Fibroblast of lung (primary cell): ENCODE measurements at regions not wholly inside any gene's neighbourhood (a gene's known extent, or its start where the extent isn't known, plus 50 kb on each side); places are given as distances from the start of the nearest gene placed in this dataset.

Experiments
- DNase-seq, 2 donors: peaks; one replicate each; pipeline versions ENCODE4 v3.0.0 to v3.0.0-alpha.2; 2010; ENCODE audit warnings: low read depth in 2 of 2
- H2AFZ ChIP-seq: 2 replicates; pipeline ENCODE4 v1.5.1; 2012; ENCODE audit warnings: low read length, control low read depth, inconsistent platforms
- H3K27ac ChIP-seq: 2 replicates; pipeline ENCODE4 v1.5.1; 2011; ENCODE audit warnings: low read length, control low read depth; ENCODE audit not compliant: insufficient read depth
- H3K27me3 ChIP-seq: 2 replicates; pipeline ENCODE4 v1.5.1; 2011; ENCODE audit warnings: mild to moderate bottlenecking, low read length; ENCODE audit not compliant: control insufficient read depth, insufficient read depth
- H3K36me3 ChIP-seq: 2 replicates; pipeline ENCODE4 v1.5.1; 2011; ENCODE audit warnings: low read length; ENCODE audit not compliant: control insufficient read depth, insufficient read depth
- H3K4me1 ChIP-seq: 2 replicates; pipeline ENCODE4 v1.5.1; 2011; ENCODE audit warnings: low read length; ENCODE audit not compliant: control insufficient read depth, insufficient read depth; ENCODE audit errors: extremely low read depth
- H3K4me2 ChIP-seq: 2 replicates; pipeline ENCODE4 v1.5.1; 2011; ENCODE audit warnings: low read length, control low read depth; ENCODE audit not compliant: insufficient read depth; ENCODE audit errors: extremely low read depth
- H3K4me3 ChIP-seq, 4 experiments: fragments of 200-600 bp in 1 of 4; sonication (generic) in 1 of 4; replicated peaks in 1 of 4; 2 replicates each; pipeline ENCODE4 v1.5.1; 2011 to 2016; ENCODE audit warnings: low read length in 4 of 4, low read depth in 3 of 4, mild to moderate bottlenecking in 3 of 4, control low read depth in 2 of 4, inconsistent platforms in 1 of 4, mixed read lengths in 1 of 4; ENCODE audit not compliant: insufficient read depth in 1 of 4; ENCODE audit errors: control extremely low read depth in 1 of 4
- H3K79me2 ChIP-seq: 2 replicates; pipeline ENCODE4 v1.5.1; 2012; ENCODE audit warnings: mild to moderate bottlenecking, low read length, inconsistent platforms; ENCODE audit not compliant: control insufficient read depth, insufficient read depth
- H3K9ac ChIP-seq: 2 replicates; pipeline ENCODE4 v1.5.1; 2011; ENCODE audit warnings: mild to moderate bottlenecking, low read length, control low read depth; ENCODE audit not compliant: insufficient read depth
- H3K9me3 ChIP-seq: 2 replicates; pipeline ENCODE4 v1.5.1; 2012; ENCODE audit warnings: low read depth, low read length; ENCODE audit not compliant: control insufficient read depth, insufficient read depth
- H4K20me1 ChIP-seq: 2 replicates; pipeline ENCODE4 v1.5.1; 2011; ENCODE audit warnings: low read length; ENCODE audit not compliant: control insufficient read depth, insufficient read depth; ENCODE audit errors: extremely low read depth
- EZH2 ChIP-seq: IDR thresholded peaks from 2 replicates; pipeline ENCODE4 v1.5.1; 2012; ENCODE audit warnings: low read length, control low read depth, mild to moderate bottlenecking; ENCODE audit errors: missing control alignments
- TF ChIP-seq, protein P1 (sequence below), 2 donors: IDR thresholded peaks in 1 of 2; conservative IDR thresholded peaks in 1 of 2; 1 replicate in 1 of 2; 2 replicates in 1 of 2; pipeline ENCODE4 v1.5.1; 2011 to 2012; ENCODE audit warnings: low read length in 2 of 2, control low read depth in 1 of 2, inconsistent platforms in 1 of 2, low read depth in 1 of 2, mild to moderate bottlenecking in 1 of 2

DNA sequence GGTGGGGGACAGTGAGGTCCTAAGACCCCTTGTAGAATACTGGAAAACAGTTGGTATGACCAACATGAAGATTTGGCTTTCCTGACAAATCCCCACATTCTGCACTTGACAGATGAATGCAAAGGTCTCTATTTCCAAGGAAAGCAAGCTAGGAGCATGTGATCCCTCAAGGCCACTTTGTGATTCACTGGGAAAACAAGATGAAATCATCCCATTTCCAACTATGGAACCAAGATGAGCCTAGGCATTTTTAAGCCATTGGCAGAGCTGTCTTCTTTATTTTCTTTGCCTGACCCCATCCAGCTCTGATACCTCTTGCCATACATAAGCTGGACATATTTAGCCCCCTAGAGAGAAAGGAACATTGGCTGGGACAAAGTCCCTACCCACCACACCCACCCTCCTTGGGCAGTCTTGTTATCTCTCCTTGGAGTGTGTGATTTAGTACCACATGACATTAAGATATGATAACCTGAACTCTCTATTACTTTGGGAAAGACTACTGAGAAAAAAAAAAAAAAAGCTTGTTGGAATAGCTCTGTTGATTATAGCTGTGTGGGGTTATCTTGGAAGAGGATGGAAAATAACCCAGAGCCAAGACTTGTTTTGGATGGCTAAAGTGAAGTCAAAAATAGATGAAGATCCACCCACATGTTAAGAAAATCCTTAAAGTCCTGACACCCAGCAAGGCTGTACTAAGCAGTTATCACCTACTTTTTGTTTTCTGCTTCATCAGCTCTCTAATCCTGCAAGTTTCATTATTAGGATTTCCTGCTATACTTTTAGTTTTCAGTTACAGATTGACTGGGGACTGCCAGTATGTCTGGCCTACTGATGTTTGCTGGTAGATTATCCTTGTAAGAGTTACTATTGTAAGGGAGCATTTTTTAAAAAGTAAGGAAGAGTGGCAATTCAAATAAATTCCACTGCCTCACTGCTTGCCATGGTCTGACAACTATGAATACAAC is 90.1 kb upstream of the PREP start:
- TF ChIP-seq, protein P1, sequence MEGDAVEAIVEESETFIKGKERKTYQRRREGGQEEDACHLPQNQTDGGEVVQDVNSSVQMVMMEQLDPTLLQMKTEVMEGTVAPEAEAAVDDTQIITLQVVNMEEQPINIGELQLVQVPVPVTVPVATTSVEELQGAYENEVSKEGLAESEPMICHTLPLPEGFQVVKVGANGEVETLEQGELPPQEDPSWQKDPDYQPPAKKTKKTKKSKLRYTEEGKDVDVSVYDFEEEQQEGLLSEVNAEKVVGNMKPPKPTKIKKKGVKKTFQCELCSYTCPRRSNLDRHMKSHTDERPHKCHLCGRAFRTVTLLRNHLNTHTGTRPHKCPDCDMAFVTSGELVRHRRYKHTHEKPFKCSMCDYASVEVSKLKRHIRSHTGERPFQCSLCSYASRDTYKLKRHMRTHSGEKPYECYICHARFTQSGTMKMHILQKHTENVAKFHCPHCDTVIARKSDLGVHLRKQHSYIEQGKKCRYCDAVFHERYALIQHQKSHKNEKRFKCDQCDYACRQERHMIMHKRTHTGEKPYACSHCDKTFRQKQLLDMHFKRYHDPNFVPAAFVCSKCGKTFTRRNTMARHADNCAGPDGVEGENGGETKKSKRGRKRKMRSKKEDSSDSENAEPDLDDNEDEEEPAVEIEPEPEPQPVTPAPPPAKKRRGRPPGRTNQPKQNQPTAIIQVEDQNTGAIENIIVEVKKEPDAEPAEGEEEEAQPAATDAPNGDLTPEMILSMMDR (conservative IDR thresholded peaks at IDR 0.05 in 1 of 2, IDR thresholded peaks at IDR 0.05 in 1 of 2; ENCODE audit: low read depth in 1 of 2, low read length in 2 of 2) = no peak
- no peak for TF ChIP-seq EZH2
- no peak overlapping the region for H3K4me3 ChIP-seq
- no peak overlapping the region for H3K27ac ChIP-seq
- H3K27me3 ChIP-seq = no peaks in the 10 kb centered on the region
- H3K79me2 ChIP-seq = no peaks in the 10 kb centered on the region
- H3K36me3 ChIP-seq = no peaks in the 10 kb centered on the region
- H3K4me1 ChIP-seq = peaks cover 4% of the 10 kb centered on the region
- H3K4me2 ChIP-seq = no peak overlapping the region
- peak in 1 of 2 donors; percentile 45 for DNase-seq
- H3K9me3 ChIP-seq = no peaks in the 10 kb centered on the region
- no peak overlapping the region for H2AFZ ChIP-seq
- no peak overlapping the region for H3K9ac ChIP-seq
- H4K20me1 ChIP-seq = no peaks in the 10 kb centered on the region

DNA sequence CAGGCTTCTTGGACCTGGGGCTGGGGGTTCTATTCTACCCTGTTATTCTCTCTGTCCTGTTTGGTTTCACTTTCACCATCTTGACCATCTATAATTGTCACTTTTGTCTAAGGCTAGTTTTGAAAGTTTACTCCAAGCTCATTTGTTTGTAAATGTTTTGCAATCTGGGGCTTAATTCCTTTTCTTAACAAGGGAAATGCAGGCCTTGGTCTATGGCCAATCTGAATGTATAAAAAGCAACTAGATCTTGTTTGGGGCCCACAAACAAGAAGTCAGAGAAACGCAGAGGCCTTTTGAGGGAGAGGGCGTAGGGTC is 86.3 kb upstream of the PREP start:
- Histone ChIP-seq H4K20me1 (no peaks in the 10 kb centered on the region), H3K4me3 (peak overlapping the region in 1 of 4 experiments; percentile 24), H3K27ac (no peak overlapping the region), H3K9me3 (no peaks in the 10 kb centered on the region), H3K4me1 (peaks cover 4% of the 10 kb centered on the region), H3K36me3 (no peaks in the 10 kb centered on the region), H3K4me2 (peak overlapping the region; percentile 68), H2AFZ (peak overlapping the region; percentile 62), H3K27me3 (no peaks in the 10 kb centered on the region), H3K9ac (no peak overlapping the region), H3K79me2 (no peaks in the 10 kb centered on the region)
- peak in 1 of 2 donors; percentile 74 for DNase-seq
- TF ChIP-seq, protein P1 (conservative IDR thresholded peaks at IDR 0.05 in 1 of 2, IDR thresholded peaks at IDR 0.05 in 1 of 2; ENCODE audit: low read depth in 1 of 2, low read length in 2 of 2) = no peak
- no peak for TF ChIP-seq EZH2

DNA sequence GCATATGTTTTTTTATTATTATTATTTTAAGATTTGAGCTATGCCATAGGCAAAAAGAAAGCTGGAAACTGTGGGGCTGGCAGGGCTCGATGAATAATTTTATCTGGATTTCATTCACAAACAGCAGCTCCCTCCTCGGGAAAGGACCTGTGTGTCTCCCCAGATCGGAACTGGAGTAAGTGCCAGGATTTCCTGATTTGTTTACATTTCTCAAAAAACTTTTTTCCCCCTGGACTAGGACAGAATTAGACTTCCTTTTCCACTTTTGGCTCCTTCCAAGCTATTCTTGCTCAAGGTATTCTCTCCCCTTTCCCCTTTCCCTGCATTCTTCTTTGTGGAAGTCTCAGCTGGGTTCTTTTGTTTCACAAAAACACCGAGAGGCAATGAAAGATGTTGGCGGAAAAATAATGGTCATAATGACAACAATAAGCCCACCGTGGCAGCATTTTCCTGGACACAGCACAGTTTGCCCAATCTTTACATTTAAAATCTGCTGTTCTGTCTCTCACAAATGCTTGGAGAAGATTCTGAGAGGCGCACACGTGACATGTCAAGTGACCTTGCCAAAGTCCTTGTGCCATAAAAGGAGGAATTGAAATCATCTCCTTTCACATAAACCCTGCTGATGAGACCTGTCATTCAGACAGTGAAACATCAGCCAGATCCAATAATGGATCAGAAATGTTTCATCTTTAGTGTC is 85.8 kb upstream of the PREP start:
- Histone ChIP-seq H3K36me3 (no peaks in the 10 kb centered on the region), H4K20me1 (no peaks in the 10 kb centered on the region), H3K4me2 (peak overlapping the region; percentile 68), H2AFZ (peak overlapping the region; percentile 62), H3K4me3 (peak overlapping the region in 3 of 4 experiments; percentile 11 to 25 (median 24)), H3K79me2 (no peaks in the 10 kb centered on the region), H3K9me3 (no peaks in the 10 kb centered on the region), H3K4me1 (peaks cover 6% of the 10 kb centered on the region), H3K9ac (no peak overlapping the region), H3K27me3 (no peaks in the 10 kb centered on the region), H3K27ac (no peak overlapping the region)
- TF ChIP-seq, protein P1 (conservative IDR thresholded peaks at IDR 0.05 in 1 of 2, IDR thresholded peaks at IDR 0.05 in 1 of 2; ENCODE audit: low read depth in 1 of 2, low read length in 2 of 2) = no peak
- TF ChIP-seq EZH2 = no peak
- peak in 1 of 2 donors; percentile 37 for DNase-seq
